GM21723 (cell line): ENCODE measurements at regions not wholly inside any gene's neighbourhood (a gene's known extent, or its start where the extent isn't known, plus 50 kb on each side); places are given as distances from the start of the nearest gene placed in this dataset.

Source experiments
- ATAC-seq: cut with Tn5 transposase; IDR thresholded peaks from one replicate; pipeline ENCODE4 v1.9.1; 2021; ENCODE audit warnings: mild to moderate bottlenecking, moderate library complexity; ENCODE audit not compliant: unreplicated experiment

- no peak for ATAC-seq
Observed at GRCh38 chr9:8262625-8263622, 463.3 kb upstream of the DMAC1 start.

DNA sequence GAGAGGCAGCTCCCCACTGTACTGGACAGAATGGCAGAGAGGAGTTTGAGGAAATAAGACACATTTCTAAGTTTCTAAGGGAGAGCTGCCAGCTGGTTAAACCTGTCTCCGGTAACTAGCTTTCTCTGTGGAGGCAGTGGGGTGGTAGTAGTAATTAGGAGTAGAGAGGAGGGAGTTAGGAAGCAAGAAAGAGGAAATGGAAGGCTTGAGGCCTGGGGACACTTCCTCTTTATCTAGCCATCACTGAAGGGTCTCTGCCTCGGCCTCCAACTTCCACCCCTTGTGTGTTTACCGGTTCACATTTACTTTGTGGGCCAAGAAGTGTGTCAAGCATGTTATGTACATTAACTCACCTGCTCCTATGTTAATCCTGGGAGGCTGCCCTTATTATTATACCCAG lies 462.2 kb upstream of the DMAC1 start:
- no peak for ATAC-seq

DNA sequence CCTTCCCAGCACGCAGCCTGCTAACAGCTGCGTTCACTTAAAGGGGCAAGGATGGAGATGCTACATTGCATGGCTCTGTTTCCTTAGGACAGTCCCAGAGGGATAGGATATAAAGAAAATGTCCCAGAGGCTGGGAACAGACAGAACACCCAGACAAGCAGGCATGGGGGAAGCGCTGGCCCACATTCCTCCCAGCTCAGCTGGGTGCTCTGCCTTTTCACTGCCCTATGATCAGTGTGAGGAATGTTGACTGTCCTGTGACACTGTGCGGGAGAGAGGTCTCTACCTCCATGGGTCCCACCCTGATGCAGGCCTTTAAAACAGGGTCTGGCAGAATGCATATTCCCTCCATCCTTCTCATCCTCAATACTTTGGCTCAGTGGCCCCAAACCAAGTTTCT lies 459.4 kb upstream of the DMAC1 start:
- ATAC-seq: no peak

GRCh38 chr9:8256880-8257279 lies 457.3 kb upstream of the DMAC1 start:
- ATAC-seq: no peak

- no peak for ATAC-seq
Observed at GRCh38 chr9:8255850-8256249, 456.3 kb upstream of the DMAC1 start.

DNA sequence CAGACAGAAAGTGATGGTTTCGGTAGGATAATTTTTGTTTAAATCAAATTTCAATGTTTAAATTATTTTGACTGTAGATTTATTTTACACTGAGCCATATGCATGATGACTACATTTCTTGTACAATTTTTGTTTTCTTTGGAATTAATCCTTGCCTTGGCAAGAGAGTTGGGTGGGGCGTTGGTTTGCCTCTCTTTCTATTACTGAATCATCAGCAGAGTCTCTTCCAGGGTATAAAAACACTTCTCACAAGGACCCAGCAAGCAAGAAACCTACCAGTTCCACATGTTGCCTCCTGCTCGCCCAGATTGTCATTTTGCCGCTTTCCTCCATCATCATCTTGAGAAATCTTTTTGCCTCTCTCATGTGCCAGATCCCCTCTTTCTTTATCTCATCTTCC lies 455.0 kb upstream of the DMAC1 start:
- ATAC-seq: no peak

DNA sequence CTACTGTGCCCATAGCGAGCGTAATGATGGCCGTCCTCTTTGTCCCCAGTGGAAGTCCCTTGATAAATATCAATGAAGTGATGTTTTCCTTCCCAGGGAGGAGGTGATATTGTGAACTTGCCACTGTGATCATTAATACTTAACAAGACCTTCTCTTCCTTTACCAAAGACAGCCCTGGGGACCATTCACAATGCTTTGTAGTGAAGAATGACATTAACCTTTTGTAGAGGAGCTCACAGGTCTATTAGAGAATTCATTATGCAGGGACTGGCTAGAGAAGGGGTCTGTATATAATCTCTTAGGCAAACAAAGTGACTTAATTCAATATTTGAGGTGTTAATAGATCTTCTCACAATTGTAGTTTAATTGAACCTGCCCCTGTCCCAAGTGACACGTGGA lies 452.9 kb upstream of the DMAC1 start:
- ATAC-seq: no peak

- ATAC-seq: no peak
Observed at GRCh38 chr9:8251566-8251965, 452.0 kb upstream of the DMAC1 start.

- no peak for ATAC-seq
Observed at GRCh38 chr9:8244505-8245092, 445.0 kb upstream of the DMAC1 start.

GRCh38 chr9:8241201-8241600 lies 441.6 kb upstream of the DMAC1 start:
- ATAC-seq: no peak

DNA sequence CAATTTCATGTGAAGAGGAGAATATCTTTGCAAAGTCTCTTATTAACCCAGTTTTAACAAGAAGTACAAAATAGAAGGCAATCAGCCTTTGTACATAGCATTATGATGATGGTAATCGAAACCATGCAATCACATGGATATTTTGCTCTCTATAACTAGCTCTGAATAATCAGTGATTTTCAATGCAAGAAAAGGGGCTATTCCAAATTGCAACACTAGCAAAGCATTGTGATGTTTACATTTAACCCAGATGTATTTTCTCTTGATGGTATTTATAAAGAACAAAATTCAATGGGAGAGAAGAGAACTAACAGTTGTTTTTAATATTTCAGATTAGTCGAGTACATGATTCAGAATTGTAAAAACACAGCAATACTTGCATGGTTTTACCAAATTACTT lies 437.5 kb upstream of the DMAC1 start:
- no peak for ATAC-seq

DNA sequence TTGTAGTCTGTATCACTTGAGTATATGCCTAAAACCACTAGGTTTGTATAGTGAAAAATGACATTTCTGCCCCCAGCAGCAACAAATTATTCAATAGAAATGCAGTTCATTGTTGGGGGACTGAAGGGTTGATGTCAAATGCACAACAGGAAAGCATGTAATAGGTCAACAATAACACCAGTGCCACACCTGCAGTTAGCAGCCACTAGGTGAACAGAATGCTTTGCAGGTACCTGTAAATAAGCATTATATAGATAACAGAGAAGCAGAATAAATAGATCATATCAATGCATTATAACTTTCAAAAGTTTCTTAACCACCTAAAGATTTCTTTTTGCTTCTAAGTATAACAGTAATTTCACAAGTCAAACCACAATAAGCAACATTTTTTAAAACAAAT lies 435.9 kb upstream of the DMAC1 start:
- no peak for ATAC-seq

- no peak for ATAC-seq
Observed at GRCh38 chr9:8234316-8234715, 434.7 kb upstream of the DMAC1 start.

- no peak for ATAC-seq
Observed at GRCh38 chr9:8232726-8233125, 433.1 kb upstream of the DMAC1 start.

DNA sequence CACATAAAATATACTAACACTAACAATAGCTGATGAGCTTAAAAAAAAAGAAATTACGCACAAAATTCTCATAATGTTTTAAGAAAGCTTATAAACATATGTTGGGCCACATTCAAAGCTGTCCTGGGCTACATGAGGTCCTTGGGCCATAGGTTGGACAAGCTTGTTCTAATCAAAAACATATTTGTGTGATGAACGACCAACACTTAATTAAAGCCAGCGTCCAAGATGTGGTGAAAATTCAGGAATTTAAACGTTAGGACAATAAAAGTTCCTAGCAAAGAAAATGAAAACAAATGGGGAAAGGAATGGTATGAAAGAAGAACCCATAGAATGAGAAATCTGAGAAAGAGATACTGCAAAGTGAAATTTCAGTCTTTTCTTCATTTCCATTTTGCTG lies 429.6 kb upstream of the DMAC1 start:
- ATAC-seq: no peak

- no peak for ATAC-seq
Observed at GRCh38 chr9:8224381-8224801, 424.8 kb upstream of the DMAC1 start.

- ATAC-seq: no peak
Observed at GRCh38 chr9:8223861-8224260, 424.3 kb upstream of the DMAC1 start.

DNA sequence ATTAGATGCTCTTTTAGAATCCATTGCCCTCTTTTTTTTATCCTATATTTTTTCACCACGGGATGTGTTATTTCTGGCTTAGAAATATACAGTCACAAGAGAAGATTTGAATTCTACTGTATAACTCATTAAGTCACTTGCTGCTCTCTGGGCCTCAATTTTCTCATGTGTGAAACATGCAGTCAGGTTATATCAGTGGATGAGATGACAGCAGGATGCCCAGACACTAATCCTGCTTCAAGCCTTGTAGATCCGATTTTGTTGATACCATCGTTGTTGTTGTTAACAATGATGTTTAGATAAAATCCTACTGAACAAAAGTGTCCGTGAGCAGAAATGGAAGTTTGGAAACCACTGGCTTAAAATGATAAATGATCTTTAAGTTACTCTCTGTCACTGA lies 421.9 kb upstream of the DMAC1 start:
- no peak for ATAC-seq

DNA sequence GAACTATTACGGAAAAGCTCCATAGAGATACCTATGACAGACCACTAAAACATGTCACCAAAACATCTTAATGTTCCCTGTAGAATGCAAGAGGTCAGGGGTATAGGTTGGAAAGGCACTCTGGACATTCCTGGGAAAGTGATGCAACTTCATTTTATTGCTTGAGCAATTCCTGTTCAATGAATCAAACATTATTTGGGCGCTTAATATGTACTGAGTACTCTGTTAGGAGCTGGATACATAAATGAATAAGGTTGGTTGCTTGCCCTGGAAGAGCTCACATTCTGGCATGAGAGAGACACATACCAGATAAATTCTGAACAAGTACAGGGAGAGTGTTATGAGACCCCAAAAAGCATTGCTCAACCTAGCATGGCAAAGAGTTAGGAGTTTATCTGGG lies 408.9 kb upstream of the DMAC1 start:
- ATAC-seq: no peak

GRCh38 chr9:8207596-8207995 lies 408.0 kb upstream of the DMAC1 start:
- no peak for ATAC-seq

DNA sequence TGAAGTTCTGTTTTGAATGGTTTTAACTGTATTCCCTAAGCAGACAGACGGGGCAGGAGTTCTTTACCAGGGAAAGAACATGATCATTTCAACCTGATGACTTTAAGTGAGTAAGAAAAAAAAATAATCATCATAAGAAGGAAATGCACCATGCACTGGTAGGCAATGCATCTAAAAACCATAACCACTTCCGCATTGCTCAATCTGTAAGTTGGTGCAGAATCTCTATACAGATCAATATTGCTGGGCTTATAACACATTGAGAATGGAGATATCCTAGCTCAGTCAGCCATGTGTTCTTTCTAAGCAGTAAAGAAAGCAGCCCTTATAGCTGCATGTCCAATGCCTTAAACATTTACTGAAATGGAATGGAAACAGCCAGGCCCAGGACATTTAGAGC lies 407.1 kb upstream of the DMAC1 start:
- ATAC-seq: no peak

GRCh38 chr9:8205576-8205975 lies 406.0 kb upstream of the DMAC1 start:
- ATAC-seq: no peak
